ENCODE measurements at regions not wholly inside any gene's neighbourhood (a gene's known extent, or its start where the extent isn't known, plus 50 kb on each side); places are given as distances from the start of the nearest gene placed in this dataset.

GRCh38 chr9:99621040-99621439 lies 200.6 kb upstream of the NR4A3 start:
- no peak overlapping the region for H3K27ac ChIP-seq
- H3K4me1 ChIP-seq: no peaks in the 10 kb centered on the region
- no peaks in the 10 kb centered on the region for H3K9me3 ChIP-seq
- no peak for TF ChIP-seq CTCF (IDR thresholded peaks at IDR 0.05)
- no peak for TF ChIP-seq POLR2A (IDR thresholded peaks at IDR 0.05)
- H3K27me3 ChIP-seq: no peaks in the 10 kb centered on the region
- no peaks in the 10 kb centered on the region for H3K36me3 ChIP-seq
- no peak overlapping the region for H3K4me3 ChIP-seq
- DNase-seq: no peak

- H3K27me3 ChIP-seq: no peaks in the 10 kb centered on the region
- no peaks in the 10 kb centered on the region for H3K9me3 ChIP-seq
- no peaks in the 10 kb centered on the region for H3K36me3 ChIP-seq
- H3K4me3 ChIP-seq: no peak overlapping the region
- DNase-seq: no peak
- TF ChIP-seq POLR2A (IDR thresholded peaks at IDR 0.05) (no peak), CTCF (IDR thresholded peaks at IDR 0.05) (no peak)
- no peak overlapping the region for H3K27ac ChIP-seq
- no peaks in the 10 kb centered on the region for H3K4me1 ChIP-seq
Observed at GRCh38 chr9:99622679-99623078, 199.0 kb upstream of the NR4A3 start.

- no peak overlapping the region for H3K27ac ChIP-seq
- TF ChIP-seq CTCF (IDR thresholded peaks at IDR 0.05) (no peak), POLR2A (IDR thresholded peaks at IDR 0.05) (no peak)
- no peaks in the 10 kb centered on the region for H3K27me3 ChIP-seq
- no peaks in the 10 kb centered on the region for H3K36me3 ChIP-seq
- no peaks in the 10 kb centered on the region for H3K9me3 ChIP-seq
- no peaks in the 10 kb centered on the region for H3K4me1 ChIP-seq
- H3K4me3 ChIP-seq: no peak overlapping the region
- no peak for DNase-seq
Observed at GRCh38 chr9:99623780-99624364, 197.8 kb upstream of the NR4A3 start.

GRCh38 chr9:99624499-99625233 lies 197.0 kb upstream of the NR4A3 start:
- Histone ChIP-seq H3K27ac (no peak overlapping the region), H3K4me3 (no peak overlapping the region), H3K36me3 (no peaks in the 10 kb centered on the region), H3K9me3 (no peaks in the 10 kb centered on the region), H3K27me3 (no peaks in the 10 kb centered on the region), H3K4me1 (no peaks in the 10 kb centered on the region)
- no peak for DNase-seq
- TF ChIP-seq POLR2A (IDR thresholded peaks at IDR 0.05) (no peak), CTCF (IDR thresholded peaks at IDR 0.05) (no peak)

- Histone ChIP-seq H3K27me3 (no peaks in the 10 kb centered on the region), H3K27ac (no peak overlapping the region), H3K36me3 (no peaks in the 10 kb centered on the region), H3K4me3 (no peak overlapping the region), H3K9me3 (no peaks in the 10 kb centered on the region), H3K4me1 (no peaks in the 10 kb centered on the region)
- TF ChIP-seq POLR2A (IDR thresholded peaks at IDR 0.05): no peak
- DNase-seq: no peak
Observed at GRCh38 chr9:99626426-99626825, 195.3 kb upstream of the NR4A3 start.

- Histone ChIP-seq H3K27me3 (no peaks in the 10 kb centered on the region), H3K4me1 (no peaks in the 10 kb centered on the region), H3K4me3 (no peak overlapping the region), H3K36me3 (no peaks in the 10 kb centered on the region), H3K9me3 (no peaks in the 10 kb centered on the region), H3K27ac (no peak overlapping the region)
- TF ChIP-seq CTCF (IDR thresholded peaks at IDR 0.05) (no peak), POLR2A (IDR thresholded peaks at IDR 0.05) (no peak)
- DNase-seq: no peak
Observed at GRCh38 chr9:99628285-99628684, 193.4 kb upstream of the NR4A3 start.
